K562 (cell line): ENCODE measurements at regions not wholly inside any gene's neighbourhood (a gene's known extent, or its start where the extent isn't known, plus 50 kb on each side); places are given as distances from the start of the nearest gene placed in this dataset.

Experiments
- ATAC-seq: fragments of 200-7000 bp; cut with Tn5 transposase; 3 replicates; pipeline ENCODE4 v1.9.1; 2020; ENCODE audit warnings: moderate library complexity
- BruUV-seq: library from RNA; stranded (reverse); fragments of 400-500 nt; replicated peaks from 2 replicates; lab custom pipeline; 2021; lab: Mats Ljungman, UMichigan
- CTCF ChIA-PET: fragments of 300-600 bp; formaldehyde crosslinking; extraction: SDS; loops from one replicate; lab custom pipeline; 2021; ENCODE audit warnings: low intra/inter-chr PET ratio; lab: Yijun Ruan, JAX
- POLR2A ChIA-PET: fragments of 300-600, 350-650 bp; sonication (Branson Sonifier 250); formaldehyde crosslinking; extraction: SDS; loops from one replicate; lab custom pipeline; 2021; ENCODE audit warnings: antibody characterized with exemption, inconsistent platforms; lab: Yijun Ruan, JAX
- DNase-seq, 4 experiments: peaks; one replicate each; pipeline versions ENCODE4 v3.0.0 to v3.0.0-alpha.2; 2011 to 2018; ENCODE audit warnings: low spot score in 3 of 4, mixed read lengths in 3 of 4; ENCODE audit errors: extremely low read depth in 1 of 4
- FAIRE-seq: peaks from 2 replicates; lab custom pipeline; 2011; peaks lifted over from hg19 to GRCh38; lab: Jason Lieb, UNC
- H2AFZ ChIP-seq: 2 replicates; pipeline ENCODE4 v1.6.0; 2011; ENCODE audit warnings: low read depth, low read length, control low read depth, inconsistent platforms
- H3K27ac ChIP-seq: fragments of 200-600 bp; 3 replicates; pipeline ENCODE4 v1.8.0; 2011; ENCODE audit warnings: low read depth, mild to moderate bottlenecking, control low read depth, inconsistent platforms, low read length, moderate library complexity, mixed read lengths; ENCODE audit errors: extremely low read depth
- H3K27me3 ChIP-seq, 2 experiments: fragments of 300-600 bp in 1 of 2; 2 replicates in 1 of 2; 3 replicates in 1 of 2; pipeline versions ENCODE4 v1.6.0 to v1.8.0; 2011; ENCODE audit warnings: inconsistent platforms in 2 of 2, low read length in 2 of 2, mild to moderate bottlenecking in 1 of 2, mixed read lengths in 1 of 2, moderate library complexity in 1 of 2; ENCODE audit not compliant: control insufficient read depth in 2 of 2, insufficient read depth in 2 of 2
- H3K36me3 ChIP-seq: fragments of 300-600 bp; 3 replicates; pipeline ENCODE4 v1.8.0; 2011; ENCODE audit warnings: mild to moderate bottlenecking, low read length, inconsistent platforms; ENCODE audit not compliant: control insufficient read depth, insufficient read depth
- H3K4me1 ChIP-seq, 2 experiments: fragments of 200-600 bp in 1 of 2; replicated peaks in 1 of 2; 2 replicates in 1 of 2; 3 replicates in 1 of 2; pipeline versions ENCODE4 v1.5.1 to v1.8.0; 2011; ENCODE audit warnings: inconsistent platforms in 2 of 2, low read length in 2 of 2, mild to moderate bottlenecking in 1 of 2, mixed read lengths in 1 of 2, moderate library complexity in 1 of 2; ENCODE audit not compliant: control insufficient read depth in 2 of 2, insufficient read depth in 2 of 2
- H3K4me2 ChIP-seq: 2 replicates; pipeline ENCODE4 v1.6.1; 2011; ENCODE audit warnings: low read length, control low read depth, inconsistent platforms, mixed read lengths; ENCODE audit not compliant: insufficient read depth
- H3K4me3 ChIP-seq: fragments of 200-600 bp; sonication (generic), shearing (Covaris generic); 2 replicates; pipeline ENCODE4 v1.5.1; 2016; ENCODE audit warnings: control low read depth, inconsistent platforms
- H3K79me2 ChIP-seq: fragments of 200-600 bp; 3 replicates; pipeline ENCODE4 v1.8.0; 2011; ENCODE audit warnings: low read length, inconsistent platforms; ENCODE audit not compliant: control insufficient read depth, insufficient read depth
- H3K9ac ChIP-seq, 2 experiments: 2 replicates each; pipeline versions ENCODE4 v1.6.0 to v1.6.1; 2011; ENCODE audit warnings: low read depth in 2 of 2, low read length in 2 of 2, control low read depth in 1 of 2, inconsistent platforms in 1 of 2, mild to moderate bottlenecking in 1 of 2, mixed read lengths in 1 of 2; ENCODE audit not compliant: insufficient read depth in 1 of 2
- H3K9me1 ChIP-seq: one replicate; pipeline ENCODE4 v1.6.0; 2011; ENCODE audit warnings: inconsistent platforms, mild to moderate bottlenecking, low read length, moderate library complexity; ENCODE audit not compliant: control insufficient read depth, insufficient read depth
- H3K9me3 ChIP-seq: replicated peaks from 2 replicates; pipeline ENCODE4 v1.5.1; 2011; ENCODE audit warnings: low read depth, low read length, inconsistent platforms; ENCODE audit not compliant: control insufficient read depth, insufficient read depth
- H4K20me1 ChIP-seq: replicated peaks from 2 replicates; pipeline ENCODE4 v1.6.1; 2011; ENCODE audit warnings: low read length, inconsistent platforms, mixed read lengths; ENCODE audit not compliant: control insufficient read depth, insufficient read depth
- CLOCK ChIP-seq: fragments of 250-450 bp; sonication (Bioruptor Pico); IDR thresholded peaks from 2 replicates; pipeline ENCODE4 v1.4.0; 2020; ENCODE audit warnings: mild to moderate bottlenecking, moderate library complexity, borderline replicate concordance
- HDAC1 ChIP-seq, 2 experiments: fragments of 450-650 bp; IDR thresholded peaks; 2 replicates each; pipeline ENCODE4 v1.6.1; 2016 to 2017; ENCODE audit warnings: inconsistent platforms in 1 of 2, mild to moderate bottlenecking in 1 of 2, moderate library complexity in 1 of 2
- NR4A1 ChIP-seq, 2 experiments: fragments of 250-450 bp in 1 of 2; fragments of 450-650 bp in 1 of 2; sonication (Bioruptor Pico) in 1 of 2; IDR thresholded peaks; 2 replicates each; pipeline versions ENCODE4 v1.4.0 to v1.6.1; 2016 to 2020; ENCODE audit warnings: mild to moderate bottlenecking in 2 of 2, missing compliant biosample characterization in 1 of 2, missing genetic modification characterization in 1 of 2, moderate library complexity in 1 of 2
- OTX1 ChIP-seq: fragments of 450-650 bp; formaldehyde crosslinking; IDR thresholded peaks from 2 replicates; pipeline ENCODE4 v1.4.0; 2022; ENCODE audit warnings: mild to moderate bottlenecking
- ZNF347 ChIP-seq: fragments of 450-650 bp; formaldehyde crosslinking; IDR thresholded peaks from 2 replicates; pipeline ENCODE4 v1.4.0; 2020; ENCODE audit warnings: low read depth, mild to moderate bottlenecking, moderate library complexity
- WGBS: fragments of 100-300 bp; shearing (Covaris generic); methylation state at CpG from one replicate; pipeline ENCODE4 v1.1.6; 2016; ENCODE audit warnings: low coverage, mixed read lengths; ENCODE audit not compliant: insufficient coverage; ENCODE audit errors: missing lambda C conversion rate; 5-methylcytosine and 5-hydroxymethylcytosine counted together
- in situ Hi-C: fragments of 300-500 bp; cut with MboI; formaldehyde crosslinking; loops from 4 replicates; pipeline ENCODE4 v1.15.0; 2018; ENCODE audit warnings: inconsistent platforms, mixed read lengths
- intact Hi-C: fragments of 100-400 bp; cut with micrococcal nuclease; formaldehyde crosslinking; loops from 2 replicates; pipeline ENCODE4 v1.14.2; 2022
- TF ChIP-seq, protein P1 (sequence below): sonication (generic); formaldehyde crosslinking; IDR thresholded peaks from 2 replicates; pipeline ENCODE4 v1.8.1; 2023; ENCODE audit warnings: mild to moderate bottlenecking, missing genetic modification reagents, moderate library complexity
- TF ChIP-seq, protein P2 (sequence below), 2 experiments: IDR thresholded peaks; 2 replicates each; pipeline ENCODE4 v1.6.1; 2011; ENCODE audit warnings: borderline replicate concordance in 1 of 2, control low read depth in 1 of 2, low read depth in 1 of 2, low read length in 1 of 2, mild to moderate bottlenecking in 1 of 2, mixed read lengths in 1 of 2, moderate library complexity in 1 of 2; ENCODE audit not compliant: insufficient read depth in 1 of 2, insufficient read length in 1 of 2, poor library complexity in 1 of 2, severe bottlenecking in 1 of 2; ENCODE audit errors: extremely low read depth in 1 of 2

GRCh38 chr10:44033008-44033407 is 351.9 kb downstream of the CXCL12 start:
- H3K9ac ChIP-seq, result no peak overlapping the region
- no peaks in the 10 kb centered on the region for H3K79me2 ChIP-seq
- no peaks in the 10 kb centered on the region for H4K20me1 ChIP-seq
- DNase-seq, result no peak
- no peaks in the 10 kb centered on the region for H3K4me1 ChIP-seq
- intact Hi-C loops, result no loop called here
- 0% methylated on average over 3 of the region's 3 CpGs for WGBS
- no peaks in the 10 kb centered on the region for H3K9me1 ChIP-seq
- no peak overlapping the region for H3K27ac ChIP-seq
- TF ChIP-seq CLOCK (CRISPR knock-in tag) (no peak), ZNF347 (CRISPR knock-in tag) (no peak), OTX1 (CRISPR knock-in tag) (no peak), NR4A1 (CRISPR knock-in tag; IDR thresholded peaks at IDR 0.05) (no peak), NR4A1 (tag; IDR thresholded peaks at IDR 0.05) (no peak), HDAC1 (IDR thresholded peaks at IDR 0.05) (no peak)
- TF ChIP-seq, protein P1, sequence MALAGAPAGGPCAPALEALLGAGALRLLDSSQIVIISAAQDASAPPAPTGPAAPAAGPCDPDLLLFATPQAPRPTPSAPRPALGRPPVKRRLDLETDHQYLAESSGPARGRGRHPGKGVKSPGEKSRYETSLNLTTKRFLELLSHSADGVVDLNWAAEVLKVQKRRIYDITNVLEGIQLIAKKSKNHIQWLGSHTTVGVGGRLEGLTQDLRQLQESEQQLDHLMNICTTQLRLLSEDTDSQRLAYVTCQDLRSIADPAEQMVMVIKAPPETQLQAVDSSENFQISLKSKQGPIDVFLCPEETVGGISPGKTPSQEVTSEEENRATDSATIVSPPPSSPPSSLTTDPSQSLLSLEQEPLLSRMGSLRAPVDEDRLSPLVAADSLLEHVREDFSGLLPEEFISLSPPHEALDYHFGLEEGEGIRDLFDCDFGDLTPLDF (CRISPR knock-in tag), result no peak
- TF ChIP-seq, protein P2, sequence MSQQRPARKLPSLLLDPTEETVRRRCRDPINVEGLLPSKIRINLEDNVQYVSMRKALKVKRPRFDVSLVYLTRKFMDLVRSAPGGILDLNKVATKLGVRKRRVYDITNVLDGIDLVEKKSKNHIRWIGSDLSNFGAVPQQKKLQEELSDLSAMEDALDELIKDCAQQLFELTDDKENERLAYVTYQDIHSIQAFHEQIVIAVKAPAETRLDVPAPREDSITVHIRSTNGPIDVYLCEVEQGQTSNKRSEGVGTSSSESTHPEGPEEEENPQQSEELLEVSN (IDR thresholded peaks at IDR 0.05; ENCODE audit: borderline replicate concordance in 1 of 2, extremely low read depth in 1 of 2, insufficient read depth in 1 of 2, insufficient read length in 1 of 2, low read depth in 1 of 2, low read length in 1 of 2, poor library complexity in 1 of 2, severe bottlenecking in 1 of 2), result no peak
- TF ChIP-seq, all 486 proteins: peak for 0
- in situ Hi-C loops, result no loop called here
- no peak overlapping the region for H2AFZ ChIP-seq
- no peaks in the 10 kb centered on the region for H3K36me3 ChIP-seq
- no peaks in the 10 kb centered on the region for H3K27me3 ChIP-seq
- ATAC-seq (no peak), FAIRE-seq (no peak)
- ChIA-PET CTCF (no interaction called here), POLR2A (no interaction called here)
- no TSS peak for BruUV-seq
- no peak overlapping the region for H3K4me3 ChIP-seq
- no peaks in the 10 kb centered on the region for H3K9me3 ChIP-seq
- no peak overlapping the region for H3K4me2 ChIP-seq
